Lower leg skin (tissue), 4 donors: ENCODE measurements at regions not wholly inside any gene's neighbourhood (a gene's known extent, or its start where the extent isn't known, plus 50 kb on each side); places are given as distances from the start of the nearest gene placed in this dataset.

Experiments
- DNase-seq, 2 donors: peaks; one replicate each; pipeline ENCODE4 v3.0.0-alpha.2; 2019; ENCODE audit warnings: low spot score in 2 of 2
- H3K4me3 ChIP-seq: fragments of 200-600 bp; sonication (generic); 2 replicates; pipeline ENCODE4 v1.5.1; 2017; ENCODE audit warnings: mild to moderate bottlenecking, low read depth; ENCODE audit not compliant: poor library complexity, severe bottlenecking
- CTCF ChIP-seq, 3 donors: fragments of 450-650 bp; IDR thresholded peaks; one replicate each; pipeline ENCODE4 v1.5.1; 2016; ENCODE audit warnings: antibody characterized with exemption in 3 of 3, mild to moderate bottlenecking in 3 of 3, moderate library complexity in 2 of 3
- POLR2A ChIP-seq, 2 donors: fragments of 450-650 bp; IDR thresholded peaks; one replicate each; pipeline ENCODE4 v1.6.1; 2016 to 2017; ENCODE audit warnings: antibody characterized with exemption in 2 of 2, mild to moderate bottlenecking in 1 of 2, moderate library complexity in 1 of 2
- WGBS, 2 donors: methylation state at CpG; one replicate each; pipeline ENCODE4 v1.1.5; 2018; 5-methylcytosine and 5-hydroxymethylcytosine counted together
- intact Hi-C: fragments of 100-400 bp; cut with DNase I; formaldehyde crosslinking; loops from one replicate; pipeline ENCODE4 v1.15.0; 2023; ENCODE audit warnings: low total_unique reads

DNA sequence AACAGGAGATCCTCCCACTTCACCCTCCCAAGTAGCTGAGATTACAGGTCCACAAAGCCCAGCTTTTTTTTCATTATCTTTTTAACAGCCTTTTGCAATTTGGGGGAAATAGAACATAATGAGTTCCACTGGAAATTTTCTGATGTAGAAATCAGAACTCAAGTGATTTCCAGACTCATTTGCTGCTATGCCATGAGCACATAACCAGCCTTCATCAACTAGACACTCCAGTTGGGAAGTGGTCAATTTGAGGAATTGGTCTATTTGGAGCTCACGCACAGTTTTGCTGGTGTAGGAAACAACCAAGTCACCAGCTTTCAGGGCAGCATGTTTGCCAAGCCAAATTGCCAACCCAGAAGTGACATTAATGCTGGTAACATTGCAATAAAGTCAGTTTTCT lies 86.7 kb downstream of the MAFB start:
- intact Hi-C loops, result no loop called here
- TF ChIP-seq CTCF (IDR thresholded peaks at IDR 0.05), result no peak
- no peak for TF ChIP-seq POLR2A (IDR thresholded peaks at IDR 0.05)
- H3K4me3 ChIP-seq, result no peak overlapping the region
- no peak for DNase-seq
- 77 to 92% methylated on average over 1 of the region's 1 CpG for WGBS, 2 donors

DNA sequence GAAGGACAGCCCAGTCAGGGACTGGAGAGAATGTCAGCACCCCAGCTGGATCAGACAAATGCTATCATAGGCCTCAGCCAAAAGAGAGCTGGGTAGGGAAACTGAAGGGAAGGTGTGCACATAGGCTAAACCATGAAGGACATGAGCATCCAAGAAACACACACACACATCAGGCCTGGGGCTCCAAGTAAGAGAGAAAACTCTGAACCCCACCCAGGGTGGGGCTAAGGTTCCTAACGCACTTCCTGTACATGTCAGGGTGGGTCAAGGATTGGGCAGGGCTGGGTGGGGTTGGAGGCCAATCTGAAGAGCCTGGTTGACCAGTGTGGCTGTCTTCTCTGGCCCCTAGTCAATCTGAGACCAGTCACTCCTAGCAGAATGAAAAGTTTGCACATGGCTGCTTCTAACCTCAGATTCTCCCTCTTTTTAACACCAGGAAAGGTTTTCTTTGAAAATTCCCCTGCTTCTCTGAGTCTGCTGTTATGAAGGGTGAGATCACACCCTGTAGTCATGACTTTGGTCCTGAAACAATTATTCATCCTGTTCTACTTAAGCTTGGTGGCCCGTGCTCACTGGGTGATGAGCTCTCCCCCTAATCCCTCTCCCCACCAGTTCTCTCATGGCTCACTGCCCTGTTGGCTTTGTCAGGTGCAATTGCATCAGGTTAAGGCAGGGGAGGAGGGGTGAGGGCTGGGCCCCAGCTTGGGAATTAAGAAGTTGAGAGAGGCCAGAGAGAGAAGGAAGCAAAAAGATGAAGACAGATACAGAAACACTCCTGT lies 88.4 kb downstream of the MAFB start:
- WGBS, 2 donors, result 33 to 50% methylated on average over 2 of the region's 2 CpGs
- H3K4me3 ChIP-seq, result no peak overlapping the region
- intact Hi-C loops, result no loop called here
- no peak for DNase-seq
- TF ChIP-seq POLR2A (IDR thresholded peaks at IDR 0.05) (no peak), CTCF (IDR thresholded peaks at IDR 0.05) (no peak)

DNA sequence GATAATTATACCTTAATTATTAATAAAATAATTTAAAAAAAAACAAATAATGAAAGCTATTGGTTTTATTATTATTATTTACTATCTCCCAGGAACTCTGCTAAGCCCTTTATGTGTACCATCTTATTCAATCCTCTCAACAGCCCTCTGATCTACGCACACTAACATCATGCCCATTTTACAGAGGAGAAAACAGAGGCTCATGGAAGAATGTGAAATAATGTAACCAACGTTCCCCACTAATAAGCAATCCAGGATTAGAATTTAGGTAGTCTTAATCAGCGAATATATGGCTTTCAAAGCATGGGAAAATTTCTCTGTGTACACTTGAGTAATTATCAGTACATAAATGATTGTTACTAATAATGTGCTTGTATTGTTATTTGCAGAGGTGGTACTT lies 89.0 kb downstream of the MAFB start:
- TF ChIP-seq POLR2A (IDR thresholded peaks at IDR 0.05) (no peak), CTCF (IDR thresholded peaks at IDR 0.05) (no peak)
- WGBS, 2 donors, result 90 to 93% methylated on average over 3 of the region's 3 CpGs

DNA sequence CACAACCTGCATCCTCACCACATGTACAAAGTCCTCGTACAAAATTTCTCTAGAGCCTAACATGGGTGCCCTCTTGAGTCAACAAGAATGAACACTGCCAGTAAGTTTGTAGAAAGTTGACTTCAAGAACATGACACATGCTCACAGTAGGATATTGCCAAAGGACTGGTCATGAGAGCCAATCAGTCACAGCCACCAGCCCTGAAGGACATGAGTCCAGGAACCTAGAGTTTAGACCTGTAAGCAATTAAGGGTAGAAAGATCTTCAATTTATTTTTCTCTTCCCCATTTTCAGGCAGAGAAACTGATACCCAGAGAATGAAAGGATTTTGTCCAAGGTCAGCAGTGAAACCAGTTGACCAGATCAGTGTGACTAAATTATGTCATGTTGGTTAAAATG lies 96.1 kb downstream of the MAFB start:
- 38 to 40% methylated on average over 1 of the region's 1 CpG for WGBS, 2 donors
- H3K4me3 ChIP-seq, result no peak overlapping the region
- TF ChIP-seq CTCF (IDR thresholded peaks at IDR 0.05), result no peak
- no peak for DNase-seq
- intact Hi-C loops, result no loop called here

More for the DNA sequence above, 89.0 kb downstream of the MAFB start:
- H3K4me3 ChIP-seq, result no peak overlapping the region
- intact Hi-C loops, result no loop called here
- DNase-seq, result no peak

DNA sequence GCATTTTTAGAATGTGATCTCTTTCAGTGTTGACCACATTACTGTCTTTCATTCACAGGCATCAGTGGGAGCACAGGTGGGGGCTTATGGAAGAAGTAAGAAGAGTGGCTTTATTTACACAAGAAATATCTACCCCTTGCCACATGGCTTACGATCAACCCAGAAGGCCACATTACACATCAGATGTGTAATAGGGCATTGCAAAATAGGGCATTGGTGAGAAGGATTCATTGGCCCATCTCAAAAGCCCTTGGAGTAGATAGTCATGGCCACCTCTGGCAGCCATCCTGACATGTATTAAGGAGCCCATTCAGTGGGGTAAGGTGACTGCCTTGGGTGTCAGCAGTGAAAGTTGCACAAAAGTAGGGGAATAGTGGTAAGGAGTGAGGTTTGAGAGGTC lies 97.5 kb downstream of the MAFB start:
- 88 to 89% methylated on average over 1 of the region's 1 CpG for WGBS, 2 donors
- H3K4me3 ChIP-seq, result no peak overlapping the region
- DNase-seq, result no peak
- intact Hi-C loops, result no loop called here
- TF ChIP-seq POLR2A (IDR thresholded peaks at IDR 0.05) (no peak), CTCF (IDR thresholded peaks at IDR 0.05) (no peak)

DNA sequence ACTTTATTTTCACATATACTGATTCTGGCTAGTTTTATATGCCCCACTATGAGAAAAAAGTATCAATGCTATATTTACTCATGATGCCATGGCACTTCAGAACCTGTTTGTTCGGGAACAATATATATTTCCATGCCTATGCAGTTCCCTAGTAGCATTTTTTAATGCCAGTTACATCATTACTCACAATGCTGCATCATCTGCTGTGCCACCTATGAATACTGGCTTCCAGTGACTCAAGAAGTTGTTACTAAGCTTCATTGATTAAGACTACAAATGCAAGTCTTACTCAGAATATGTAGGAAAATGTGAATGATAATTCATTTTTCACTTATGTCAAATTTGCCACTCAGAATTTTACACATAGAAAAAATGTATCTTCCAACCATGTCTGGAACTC lies 97.9 kb downstream of the MAFB start:
- WGBS, 2 donors, result 42 to 44% methylated on average over 1 of the region's 1 CpG
- intact Hi-C loops, result no loop called here
- DNase-seq, result no peak
- H3K4me3 ChIP-seq, result no peak overlapping the region
- no peak for TF ChIP-seq POLR2A (IDR thresholded peaks at IDR 0.05)
- TF ChIP-seq CTCF (IDR thresholded peaks at IDR 0.05), result no peak
